ENCODE measurements at regions not wholly inside any gene's neighbourhood (a gene's known extent, or its start where the extent isn't known, plus 50 kb on each side); places are given as distances from the start of the nearest gene placed in this dataset.

DNA sequence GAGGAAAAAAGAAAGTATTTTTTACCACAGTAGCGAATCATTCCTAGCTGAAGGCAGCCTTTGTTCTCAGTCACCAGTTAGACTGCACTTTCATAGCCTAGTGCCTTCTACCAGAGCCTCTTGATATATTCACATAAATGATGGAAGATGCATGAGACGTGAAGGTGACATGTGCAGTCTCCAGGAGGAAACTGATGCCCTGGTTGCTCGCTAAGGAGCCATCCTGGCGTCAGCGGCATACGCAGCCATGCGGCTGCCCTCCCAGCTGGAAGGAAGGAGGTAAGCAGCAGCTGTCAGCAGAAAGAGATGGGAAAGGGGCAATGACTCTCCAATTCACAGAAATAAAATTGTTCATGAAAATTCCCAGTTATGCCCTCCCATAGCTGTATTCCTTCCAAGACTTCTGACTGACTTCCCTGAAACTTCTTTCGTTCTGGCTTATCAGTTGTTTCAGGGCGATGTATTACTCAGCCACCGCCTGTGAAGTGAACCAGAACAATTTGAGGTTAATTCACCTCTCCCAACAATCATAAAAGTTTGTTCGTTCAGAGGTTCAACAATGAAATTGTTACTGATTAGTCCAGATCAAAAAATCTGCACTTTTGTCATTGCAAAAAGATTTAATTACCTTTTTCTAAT, 331.2 kb downstream of the NR2F1-AS1 start:
- Histone ChIP-seq H3F3A (ENCODE audit: insufficient read depth, low read length, poor library complexity, severe bottlenecking) (no peaks in the 10 kb centered on the region), H3K27ac (ENCODE audit: low read length) (no peak overlapping the region), H3K4me2 (ENCODE audit: low read length) (no peak overlapping the region), H3K9me2 (ENCODE audit: insufficient read depth, low read length) (no peaks in the 10 kb centered on the region), H3K36me3 (ENCODE audit: insufficient read depth, low read length) (no peaks in the 10 kb centered on the region), H3K27me3 (ENCODE audit: insufficient read depth, low read depth, low read length) (peaks cover 56% of the 10 kb centered on the region), H2AFZ (ENCODE audit: low read depth, low read length) (no peak overlapping the region), H3K9me3 (ENCODE audit: low read length) (no peaks in the 10 kb centered on the region), H3K9ac (ENCODE audit: low read length) (no peak overlapping the region), H4K20me1 (ENCODE audit: insufficient read depth) (no peaks in the 10 kb centered on the region), H3K4me3 (ENCODE audit: low read length) (no peak overlapping the region), H3K79me2 (replicated peaks; ENCODE audit: insufficient read depth, low read length) (no peaks in the 10 kb centered on the region)
- TF ChIP-seq POLR2AphosphoS5 (IDR thresholded peaks at IDR 0.05): no peak
- TF ChIP-seq, protein P1, sequence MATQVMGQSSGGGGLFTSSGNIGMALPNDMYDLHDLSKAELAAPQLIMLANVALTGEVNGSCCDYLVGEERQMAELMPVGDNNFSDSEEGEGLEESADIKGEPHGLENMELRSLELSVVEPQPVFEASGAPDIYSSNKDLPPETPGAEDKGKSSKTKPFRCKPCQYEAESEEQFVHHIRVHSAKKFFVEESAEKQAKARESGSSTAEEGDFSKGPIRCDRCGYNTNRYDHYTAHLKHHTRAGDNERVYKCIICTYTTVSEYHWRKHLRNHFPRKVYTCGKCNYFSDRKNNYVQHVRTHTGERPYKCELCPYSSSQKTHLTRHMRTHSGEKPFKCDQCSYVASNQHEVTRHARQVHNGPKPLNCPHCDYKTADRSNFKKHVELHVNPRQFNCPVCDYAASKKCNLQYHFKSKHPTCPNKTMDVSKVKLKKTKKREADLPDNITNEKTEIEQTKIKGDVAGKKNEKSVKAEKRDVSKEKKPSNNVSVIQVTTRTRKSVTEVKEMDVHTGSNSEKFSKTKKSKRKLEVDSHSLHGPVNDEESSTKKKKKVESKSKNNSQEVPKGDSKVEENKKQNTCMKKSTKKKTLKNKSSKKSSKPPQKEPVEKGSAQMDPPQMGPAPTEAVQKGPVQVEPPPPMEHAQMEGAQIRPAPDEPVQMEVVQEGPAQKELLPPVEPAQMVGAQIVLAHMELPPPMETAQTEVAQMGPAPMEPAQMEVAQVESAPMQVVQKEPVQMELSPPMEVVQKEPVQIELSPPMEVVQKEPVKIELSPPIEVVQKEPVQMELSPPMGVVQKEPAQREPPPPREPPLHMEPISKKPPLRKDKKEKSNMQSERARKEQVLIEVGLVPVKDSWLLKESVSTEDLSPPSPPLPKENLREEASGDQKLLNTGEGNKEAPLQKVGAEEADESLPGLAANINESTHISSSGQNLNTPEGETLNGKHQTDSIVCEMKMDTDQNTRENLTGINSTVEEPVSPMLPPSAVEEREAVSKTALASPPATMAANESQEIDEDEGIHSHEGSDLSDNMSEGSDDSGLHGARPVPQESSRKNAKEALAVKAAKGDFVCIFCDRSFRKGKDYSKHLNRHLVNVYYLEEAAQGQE (IDR thresholded peaks at IDR 0.05; ENCODE audit: borderline replicate concordance): no peak
- TF ChIP-seq MXI1 (conservative IDR thresholded peaks at IDR 0.05; ENCODE audit: poor library complexity, severe bottlenecking): no peak
- TF ChIP-seq SMC3 (conservative IDR thresholded peaks at IDR 0.05; ENCODE audit: poor library complexity): no peak
- no peak for TF ChIP-seq TAF1 (IDR thresholded peaks at IDR 0.05; ENCODE audit: low read depth)
- no peak for TF ChIP-seq EZH2 (IDR thresholded peaks at IDR 0.05; ENCODE audit: borderline replicate concordance, insufficient read depth, low read length, poor library complexity, severe bottlenecking)
- no peak for TF ChIP-seq RAD21 (conservative IDR thresholded peaks at IDR 0.05)
- TF ChIP-seq EP300 (conservative IDR thresholded peaks at IDR 0.05; ENCODE audit: poor library complexity, severe bottlenecking): no peak
- TF ChIP-seq, protein P2, sequence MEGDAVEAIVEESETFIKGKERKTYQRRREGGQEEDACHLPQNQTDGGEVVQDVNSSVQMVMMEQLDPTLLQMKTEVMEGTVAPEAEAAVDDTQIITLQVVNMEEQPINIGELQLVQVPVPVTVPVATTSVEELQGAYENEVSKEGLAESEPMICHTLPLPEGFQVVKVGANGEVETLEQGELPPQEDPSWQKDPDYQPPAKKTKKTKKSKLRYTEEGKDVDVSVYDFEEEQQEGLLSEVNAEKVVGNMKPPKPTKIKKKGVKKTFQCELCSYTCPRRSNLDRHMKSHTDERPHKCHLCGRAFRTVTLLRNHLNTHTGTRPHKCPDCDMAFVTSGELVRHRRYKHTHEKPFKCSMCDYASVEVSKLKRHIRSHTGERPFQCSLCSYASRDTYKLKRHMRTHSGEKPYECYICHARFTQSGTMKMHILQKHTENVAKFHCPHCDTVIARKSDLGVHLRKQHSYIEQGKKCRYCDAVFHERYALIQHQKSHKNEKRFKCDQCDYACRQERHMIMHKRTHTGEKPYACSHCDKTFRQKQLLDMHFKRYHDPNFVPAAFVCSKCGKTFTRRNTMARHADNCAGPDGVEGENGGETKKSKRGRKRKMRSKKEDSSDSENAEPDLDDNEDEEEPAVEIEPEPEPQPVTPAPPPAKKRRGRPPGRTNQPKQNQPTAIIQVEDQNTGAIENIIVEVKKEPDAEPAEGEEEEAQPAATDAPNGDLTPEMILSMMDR (IDR thresholded peaks at IDR 0.05; ENCODE audit: poor library complexity, severe bottlenecking): no peak

DNA sequence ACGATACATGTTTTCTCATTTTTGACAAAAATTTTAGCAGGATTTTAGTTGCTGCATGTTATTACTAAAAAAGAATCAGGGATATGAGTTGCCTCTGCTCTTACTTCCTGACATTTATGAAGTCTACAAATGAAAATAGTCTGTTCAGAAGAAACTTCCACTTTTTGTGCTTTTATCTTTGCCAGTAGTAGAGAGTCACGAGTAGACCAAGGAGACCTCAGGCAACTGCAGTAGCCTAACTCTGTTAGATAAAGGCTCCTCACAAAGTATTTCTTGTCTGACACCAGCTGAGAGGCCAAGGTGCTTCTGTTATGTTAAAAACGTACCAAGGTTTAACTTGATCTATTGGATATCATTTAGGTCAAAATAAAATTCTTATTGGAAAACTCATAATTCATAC, 333.9 kb downstream of the NR2F1-AS1 start:
- H3K9me2 ChIP-seq (ENCODE audit: insufficient read depth, low read length): no peaks in the 10 kb centered on the region
- H3K9me3 ChIP-seq (ENCODE audit: low read length): no peaks in the 10 kb centered on the region
- no peak overlapping the region for H3K9ac ChIP-seq (ENCODE audit: low read length)
- H3K27ac ChIP-seq (ENCODE audit: low read length): no peak overlapping the region
- TF ChIP-seq RAD21 (conservative IDR thresholded peaks at IDR 0.05) (no peak), TAF1 (IDR thresholded peaks at IDR 0.05; ENCODE audit: low read depth) (no peak), MXI1 (conservative IDR thresholded peaks at IDR 0.05; ENCODE audit: poor library complexity, severe bottlenecking) (no peak), EZH2 (IDR thresholded peaks at IDR 0.05; ENCODE audit: borderline replicate concordance, insufficient read depth, low read length, poor library complexity, severe bottlenecking) (no peak), POLR2AphosphoS5 (IDR thresholded peaks at IDR 0.05) (no peak), EP300 (conservative IDR thresholded peaks at IDR 0.05; ENCODE audit: poor library complexity, severe bottlenecking) (no peak), SMC3 (conservative IDR thresholded peaks at IDR 0.05; ENCODE audit: poor library complexity) (no peak)
- TF ChIP-seq, protein P2 (IDR thresholded peaks at IDR 0.05; ENCODE audit: poor library complexity, severe bottlenecking): no peak
- TF ChIP-seq, protein P1 (IDR thresholded peaks at IDR 0.05; ENCODE audit: borderline replicate concordance): no peak
- H3K79me2 ChIP-seq (replicated peaks; ENCODE audit: insufficient read depth, low read length): no peaks in the 10 kb centered on the region
- H3K27me3 ChIP-seq (ENCODE audit: insufficient read depth, low read depth, low read length): peaks cover 82% of the 10 kb centered on the region
- H3K36me3 ChIP-seq (ENCODE audit: insufficient read depth, low read length): no peaks in the 10 kb centered on the region
- H3K4me3 ChIP-seq (ENCODE audit: low read length): no peak overlapping the region
- H2AFZ ChIP-seq (ENCODE audit: low read depth, low read length): no peak overlapping the region
- H3F3A ChIP-seq (ENCODE audit: insufficient read depth, low read length, poor library complexity, severe bottlenecking): no peaks in the 10 kb centered on the region
- no peak overlapping the region for H3K4me2 ChIP-seq (ENCODE audit: low read length)
- H4K20me1 ChIP-seq (ENCODE audit: insufficient read depth): no peaks in the 10 kb centered on the region
